GM18499 (cell line): ENCODE measurements at regions not wholly inside any gene's neighbourhood (a gene's known extent, or its start where the extent isn't known, plus 50 kb on each side); places are given as distances from the start of the nearest gene placed in this dataset.

Experiments
- ATAC-seq: cut with Tn5 transposase; IDR thresholded peaks from one replicate; pipeline ENCODE4 v1.9.1; 2021; ENCODE audit warnings: moderate number of reproducible peaks; ENCODE audit not compliant: insufficient read depth, unreplicated experiment

- ATAC-seq = no peak
Measured at GRCh38 chr13:70932511-70932910, 824.3 kb upstream of the KLHL1 start.

GRCh38 chr13:70923863-70924752, 815.9 kb upstream of the KLHL1 start:
- ATAC-seq = no peak

- ATAC-seq = no peak
Measured at GRCh38 chr13:70911286-70911685, 803.0 kb upstream of the KLHL1 start.

- ATAC-seq = no peak
Measured at GRCh38 chr13:70908795-70909194, 800.5 kb upstream of the KLHL1 start.

GRCh38 chr13:70905035-70905434, 796.8 kb upstream of the KLHL1 start:
- no peak for ATAC-seq

GRCh38 chr13:70896136-70896535, 787.9 kb upstream of the KLHL1 start:
- ATAC-seq = peak; percentile 39

GRCh38 chr13:70895599-70895998, 787.3 kb upstream of the KLHL1 start:
- no peak for ATAC-seq

- ATAC-seq = no peak
Measured at GRCh38 chr13:70894258-70894657, 786.0 kb upstream of the KLHL1 start.

- peak; percentile 68 for ATAC-seq
Measured at GRCh38 chr13:70893832-70894231, 785.6 kb upstream of the KLHL1 start.

- no peak for ATAC-seq
Measured at GRCh38 chr13:70890289-70890688, 782.0 kb upstream of the KLHL1 start.

GRCh38 chr13:70889163-70889562, 780.9 kb upstream of the KLHL1 start:
- ATAC-seq = no peak

- no peak for ATAC-seq
Measured at GRCh38 chr13:70884196-70884595, 775.9 kb upstream of the KLHL1 start.

GRCh38 chr13:70874636-70875035, 766.4 kb upstream of the KLHL1 start:
- no peak for ATAC-seq

- ATAC-seq = no peak
Measured at GRCh38 chr13:70864731-70865130, 756.5 kb upstream of the KLHL1 start.

GRCh38 chr13:70856711-70857110, 748.5 kb upstream of the KLHL1 start:
- ATAC-seq = no peak

- ATAC-seq = no peak
Measured at GRCh38 chr13:70856025-70856424, 747.8 kb upstream of the KLHL1 start.

- ATAC-seq = no peak
Measured at GRCh38 chr13:70849222-70849621, 741.0 kb upstream of the KLHL1 start.

- ATAC-seq = no peak
Measured at GRCh38 chr13:70844391-70845108, 736.3 kb upstream of the KLHL1 start.

GRCh38 chr13:70842062-70842644, 733.9 kb upstream of the KLHL1 start:
- ATAC-seq = no peak

- ATAC-seq = no peak
Measured at GRCh38 chr13:70841240-70842061, 733.2 kb upstream of the KLHL1 start.
